GM03348 (cell line): ENCODE measurements at regions not wholly inside any gene's neighbourhood (a gene's known extent, or its start where the extent isn't known, plus 50 kb on each side); places are given as distances from the start of the nearest gene placed in this dataset.
"Not testable (repeated sequence)": the region's sequence is repeated elsewhere in the genome, so short reads cannot be mapped to it uniquely, and the experiment has no call there.

Source experiments
- DNase-seq: peaks from one replicate; pipeline ENCODE4 v3.0.0; 2012; ENCODE audit warnings: low spot score

- peak; percentile 11 for DNase-seq
Measured at GRCh38 chr5:103840600-103840999, 278.0 kb upstream of the NUDT12 start.

- DNase-seq: no peak
Measured at GRCh38 chr5:103834216-103834615, 271.6 kb upstream of the NUDT12 start.

GRCh38 chr5:103829585-103829984, 267.0 kb upstream of the NUDT12 start:
- DNase-seq: no peak

- DNase-seq: no peak
Measured at GRCh38 chr5:103827976-103828375, 265.4 kb upstream of the NUDT12 start.

GRCh38 chr5:103821361-103821760, 258.8 kb upstream of the NUDT12 start:
- no peak for DNase-seq

GRCh38 chr5:103808464-103809106, 246.0 kb upstream of the NUDT12 start:
- DNase-seq: peak; percentile 75

GRCh38 chr5:103804711-103805110, 242.1 kb upstream of the NUDT12 start:
- peak; percentile 17 for DNase-seq

GRCh38 chr5:103801681-103802080, 239.1 kb upstream of the NUDT12 start:
- peak; percentile 21 for DNase-seq

GRCh38 chr5:103800741-103801495, 238.3 kb upstream of the NUDT12 start:
- peak; percentile 28 for DNase-seq

GRCh38 chr5:103793595-103794182, 231.1 kb upstream of the NUDT12 start:
- DNase-seq: no peak

GRCh38 chr5:103785569-103785968, 223.0 kb upstream of the NUDT12 start:
- DNase-seq: peak; percentile 12

- no peak for DNase-seq
Measured at GRCh38 chr5:103783669-103784068, 221.1 kb upstream of the NUDT12 start.

GRCh38 chr5:103780794-103781193, 218.2 kb upstream of the NUDT12 start:
- peak; percentile 8 for DNase-seq

GRCh38 chr5:103774721-103775120, 212.1 kb upstream of the NUDT12 start:
- peak; percentile 4 for DNase-seq

GRCh38 chr5:103772248-103772647, 209.7 kb upstream of the NUDT12 start:
- DNase-seq: no peak

- no peak for DNase-seq
Measured at GRCh38 chr5:103764403-103764802, 201.8 kb upstream of the NUDT12 start.

GRCh38 chr5:103758996-103759395, 196.4 kb upstream of the NUDT12 start:
- DNase-seq: no peak

GRCh38 chr5:103755974-103756373, 193.4 kb upstream of the NUDT12 start:
- no peak for DNase-seq

- DNase-seq: peak; percentile 4
Measured at GRCh38 chr5:103745353-103746065, 182.9 kb upstream of the NUDT12 start.

- peak; percentile 27 for DNase-seq
Measured at GRCh38 chr5:103744159-103744558, 181.6 kb upstream of the NUDT12 start.

GRCh38 chr5:103743421-103743820, 180.8 kb upstream of the NUDT12 start:
- DNase-seq: no peak

GRCh38 chr5:103741984-103742383, 179.4 kb upstream of the NUDT12 start:
- no peak for DNase-seq

- not testable (repeated sequence) for DNase-seq
Measured at GRCh38 chr5:103736343-103736742, 173.8 kb upstream of the NUDT12 start.
